Body of pancreas (tissue), 4 donors: ENCODE measurements at regions not wholly inside any gene's neighbourhood (a gene's known extent, or its start where the extent isn't known, plus 50 kb on each side); places are given as distances from the start of the nearest gene placed in this dataset.

Source experiments
- CTCF ChIP-seq, 7 experiments: fragments of 450-650 bp in 4 of 7; fragments of 200-600 bp in 3 of 7; sonication (generic) in 3 of 7; IDR thresholded peaks; one replicate each; pipeline ENCODE4 v1.5.1; 2016 to 2019; ENCODE audit warnings: antibody characterized with exemption in 7 of 7
- POLR2A ChIP-seq, 3 donors: fragments of 450-650 bp; IDR thresholded peaks; one replicate each; pipeline ENCODE4 v1.6.1; 2016; ENCODE audit warnings: antibody characterized with exemption in 3 of 3, mild to moderate bottlenecking in 2 of 3

GRCh38 chr16:8130197-8130596, 460.1 kb downstream of the TMEM114 start:
- TF ChIP-seq CTCF (IDR thresholded peaks at IDR 0.05) (no peak), POLR2A (IDR thresholded peaks at IDR 0.05) (no peak)
